ENCODE measurements at regions not wholly inside any gene's neighbourhood (a gene's known extent, or its start where the extent isn't known, plus 50 kb on each side); places are given as distances from the start of the nearest gene placed in this dataset.
A peak's percentile ranks its signal among the peaks of the same experiment; 100 is the strongest.

- DNase-seq: peak; percentile 8
Measured at GRCh38 chr4:137310593-137311490, 221.5 kb downstream of the PCDH18 start.

GRCh38 chr4:137310166-137310565 is 222.1 kb downstream of the PCDH18 start:
- DNase-seq: no peak

- DNase-seq: no peak
Measured at GRCh38 chr4:137309424-137309823, 222.9 kb downstream of the PCDH18 start.

- DNase-seq: no peak
Measured at GRCh38 chr4:137307806-137308205, 224.5 kb downstream of the PCDH18 start.

GRCh38 chr4:137300776-137301175 is 231.5 kb downstream of the PCDH18 start:
- no peak for DNase-seq

- DNase-seq: no peak
Measured at GRCh38 chr4:137299281-137299680, 233.0 kb downstream of the PCDH18 start.

- DNase-seq: no peak
Measured at GRCh38 chr4:137293281-137293680, 239.0 kb downstream of the PCDH18 start.

GRCh38 chr4:137283737-137284136 is 248.6 kb downstream of the PCDH18 start:
- peak; percentile 9 for DNase-seq

- DNase-seq: no peak
Measured at GRCh38 chr4:137278431-137278830, 253.9 kb downstream of the PCDH18 start.

GRCh38 chr4:137274404-137274803 is 257.9 kb downstream of the PCDH18 start:
- DNase-seq: no peak

- no peak for DNase-seq
Measured at GRCh38 chr4:137267024-137267423, 265.3 kb downstream of the PCDH18 start.

GRCh38 chr4:137266511-137266910 is 265.8 kb downstream of the PCDH18 start:
- DNase-seq: no peak

- no peak for DNase-seq
Measured at GRCh38 chr4:137263206-137263605, 269.1 kb downstream of the PCDH18 start.

- DNase-seq: no peak
Measured at GRCh38 chr4:137253949-137254348, 278.3 kb downstream of the PCDH18 start.

- DNase-seq: no peak
Measured at GRCh38 chr4:137249112-137249511, 283.2 kb downstream of the PCDH18 start.

- no peak for DNase-seq
Measured at GRCh38 chr4:137238456-137239162, 293.7 kb downstream of the PCDH18 start.

- DNase-seq: peak; percentile 8
Measured at GRCh38 chr4:137226900-137227299, 305.4 kb downstream of the PCDH18 start.

- no peak for DNase-seq
Measured at GRCh38 chr4:137226221-137226620, 306.1 kb downstream of the PCDH18 start.

- no peak for DNase-seq
Measured at GRCh38 chr4:137213372-137214173, 318.7 kb downstream of the PCDH18 start.

GRCh38 chr4:137212601-137213000 is 319.7 kb downstream of the PCDH18 start:
- no peak for DNase-seq

GRCh38 chr4:137209240-137209639 is 323.1 kb downstream of the PCDH18 start:
- no peak for DNase-seq

- peak; percentile 58 for DNase-seq
Measured at GRCh38 chr4:137206781-137207180, 325.5 kb downstream of the PCDH18 start.

- DNase-seq: no peak
Measured at GRCh38 chr4:137203601-137204000, 328.7 kb downstream of the PCDH18 start.
